T-helper 17 cell (primary cell): ENCODE measurements at regions not wholly inside any gene's neighbourhood (a gene's known extent, or its start where the extent isn't known, plus 50 kb on each side); places are given as distances from the start of the nearest gene placed in this dataset.

Experiments
- ATAC-seq: fragments of 150-1000 bp; cut with Tn5 transposase; 2 replicates; pipeline ENCODE4 v1.10.0; 2021; ENCODE audit warnings: mild to moderate bottlenecking, moderate library complexity
- DNase-seq, 3 donors: peaks; one replicate each; pipeline versions ENCODE4 v3.0.0 to v3.0.0-alpha.2; 2020 to 2021
- H3K9me3 ChIP-seq: one replicate; pipeline ENCODE4 v1.7.0; 2013; ENCODE audit warnings: low read length, mild to moderate bottlenecking; ENCODE audit not compliant: control insufficient read depth, poor library complexity, severe bottlenecking
- H3K27ac Mint-ChIP-seq: one replicate; pipeline ENCODE4 v1.8.0; 2022; ENCODE audit warnings: mild to moderate bottlenecking, moderate library complexity, mixed read lengths
- H3K27me3 Mint-ChIP-seq: one replicate; pipeline ENCODE4 v1.8.0; 2022; ENCODE audit warnings: mixed read lengths
- H3K36me3 Mint-ChIP-seq: one replicate; pipeline ENCODE4 v1.8.0; 2022; ENCODE audit warnings: low read depth, mixed read lengths
- H3K4me1 Mint-ChIP-seq: one replicate; pipeline ENCODE4 v1.8.0; 2022; ENCODE audit warnings: mild to moderate bottlenecking, mixed read lengths
- H3K4me3 Mint-ChIP-seq: one replicate; pipeline ENCODE4 v1.8.0; 2022; ENCODE audit warnings: mild to moderate bottlenecking, moderate library complexity, mixed read lengths

- ATAC-seq (no peak), DNase-seq (no peak)
- Mint-ChIP-seq H3K36me3 (peaks cover 2% of the 10 kb centered on the region), H3K27ac (no peak overlapping the region), H3K4me1 (no peaks in the 10 kb centered on the region), H3K27me3 (no peaks in the 10 kb centered on the region), H3K4me3 (no peak overlapping the region)
- no peaks in the 10 kb centered on the region for H3K9me3 ChIP-seq
These were observed 82.2 kb upstream of the RFX3 start for GRCh38 chr9:3608011-3608410.

- no peaks in the 10 kb centered on the region for H3K4me1 Mint-ChIP-seq
- H3K27me3 Mint-ChIP-seq: no peaks in the 10 kb centered on the region
- ATAC-seq (no peak), DNase-seq (no peak)
- no peak overlapping the region for H3K4me3 Mint-ChIP-seq
- no peaks in the 10 kb centered on the region for H3K36me3 Mint-ChIP-seq
- H3K9me3 ChIP-seq: no peaks in the 10 kb centered on the region
- H3K27ac Mint-ChIP-seq: no peak overlapping the region
These were observed 74.9 kb upstream of the RFX3 start for GRCh38 chr9:3600672-3601071.

- Mint-ChIP-seq H3K27me3 (no peaks in the 10 kb centered on the region), H3K4me1 (no peaks in the 10 kb centered on the region), H3K27ac (no peak overlapping the region), H3K4me3 (no peak overlapping the region), H3K36me3 (no peaks in the 10 kb centered on the region)
- H3K9me3 ChIP-seq: no peaks in the 10 kb centered on the region
- DNase-seq (no peak), ATAC-seq (no peak)
These were observed 72.0 kb upstream of the RFX3 start for GRCh38 chr9:3597792-3598191.

- ATAC-seq: no peak
- no peaks in the 10 kb centered on the region for H3K27me3 Mint-ChIP-seq
- H3K9me3 ChIP-seq: peaks cover 6% of the 10 kb centered on the region
- peaks cover 2% of the 10 kb centered on the region for H3K36me3 Mint-ChIP-seq
- H3K27ac Mint-ChIP-seq: no peak overlapping the region
- H3K4me1 Mint-ChIP-seq: no peaks in the 10 kb centered on the region
- H3K4me3 Mint-ChIP-seq: no peak overlapping the region
- no peak for DNase-seq
These were observed 60.3 kb upstream of the RFX3 start for GRCh38 chr9:3586066-3586465.

GRCh38 chr9:3585606-3586005 is 59.8 kb upstream of the RFX3 start:
- H3K4me1 Mint-ChIP-seq: no peaks in the 10 kb centered on the region
- peaks cover 2% of the 10 kb centered on the region for H3K36me3 Mint-ChIP-seq
- ATAC-seq (no peak), DNase-seq (no peak)
- no peak overlapping the region for H3K27ac Mint-ChIP-seq
- no peak overlapping the region for H3K4me3 Mint-ChIP-seq
- no peaks in the 10 kb centered on the region for H3K27me3 Mint-ChIP-seq
- H3K9me3 ChIP-seq: peaks cover 6% of the 10 kb centered on the region

GRCh38 chr9:3578786-3579185 is 53.0 kb upstream of the RFX3 start:
- Mint-ChIP-seq H3K4me1 (no peaks in the 10 kb centered on the region), H3K4me3 (no peak overlapping the region), H3K27me3 (no peaks in the 10 kb centered on the region), H3K36me3 (peaks cover 4% of the 10 kb centered on the region), H3K27ac (no peak overlapping the region)
- no peak for DNase-seq
- H3K9me3 ChIP-seq: peaks cover 4% of the 10 kb centered on the region
- no peak for ATAC-seq

GRCh38 chr9:3576328-3576727 is 50.5 kb upstream of the RFX3 start:
- DNase-seq: no peak
- no peak overlapping the region for H3K4me3 Mint-ChIP-seq
- no peaks in the 10 kb centered on the region for H3K27me3 Mint-ChIP-seq
- no peaks in the 10 kb centered on the region for H3K9me3 ChIP-seq
- no peaks in the 10 kb centered on the region for H3K4me1 Mint-ChIP-seq
- peaks cover 4% of the 10 kb centered on the region for H3K36me3 Mint-ChIP-seq
- H3K27ac Mint-ChIP-seq: no peak overlapping the region
- no peak for ATAC-seq

- DNase-seq: no peak
- H3K9me3 ChIP-seq: no peaks in the 10 kb centered on the region
- ATAC-seq: no peak
- peaks cover 3% of the 10 kb centered on the region for H3K4me1 Mint-ChIP-seq
- H3K4me3 Mint-ChIP-seq: no peak overlapping the region
- H3K27me3 Mint-ChIP-seq: no peaks in the 10 kb centered on the region
- no peak overlapping the region for H3K27ac Mint-ChIP-seq
- H3K36me3 Mint-ChIP-seq: peaks cover 4% of the 10 kb centered on the region
These were observed 50.0 kb upstream of the RFX3 start for GRCh38 chr9:3575821-3576220.
